ENCODE measurements at regions not wholly inside any gene's neighbourhood (a gene's known extent, or its start where the extent isn't known, plus 50 kb on each side); places are given as distances from the start of the nearest gene placed in this dataset.
A peak's percentile ranks its signal among the peaks of the same experiment; 100 is the strongest.
"Not testable (repeated sequence)": the region's sequence is repeated elsewhere in the genome, so short reads cannot be mapped to it uniquely, and the experiment has no call there.

GRCh38 chr9:41353026-41353425 is 163.9 kb upstream of the ZNG1F start:
- H3K4me1 ChIP-seq (ENCODE audit: control insufficient read depth, insufficient read depth, low read length); DNase-seq; H3K9me3 ChIP-seq (ENCODE audit: control insufficient read depth, low read length); H3K27ac ChIP-seq (ENCODE audit: low read length); intact Hi-C loops (cut with DNase I); H3K27me3 ChIP-seq (ENCODE audit: control insufficient read depth, insufficient read depth); ATAC-seq; H3K4me3 ChIP-seq (ENCODE audit: low read length): not testable (repeated sequence)
- 90% methylated on average over 15 of the region's 20 CpGs for WGBS

GRCh38 chr9:41352390-41352789 is 163.3 kb upstream of the ZNG1F start:
- ATAC-seq; intact Hi-C loops (cut with DNase I); H3K27ac ChIP-seq (ENCODE audit: low read length); H3K27me3 ChIP-seq (ENCODE audit: control insufficient read depth, insufficient read depth); H3K4me1 ChIP-seq (ENCODE audit: control insufficient read depth, insufficient read depth, low read length); H3K4me3 ChIP-seq (ENCODE audit: low read length); H3K9me3 ChIP-seq (ENCODE audit: control insufficient read depth, low read length): not testable (repeated sequence)
- DNase-seq, result peak in 2 of 3 donors; percentile 24 to 26
- WGBS, result 79% methylated on average over 16 of the region's 20 CpGs

- H3K4me1 ChIP-seq (ENCODE audit: control insufficient read depth, insufficient read depth, low read length); H3K4me3 ChIP-seq (ENCODE audit: low read length); H3K27me3 ChIP-seq (ENCODE audit: control insufficient read depth, insufficient read depth); H3K27ac ChIP-seq (ENCODE audit: low read length); H3K9me3 ChIP-seq (ENCODE audit: control insufficient read depth, low read length); intact Hi-C loops (cut with DNase I); ATAC-seq; DNase-seq: not testable (repeated sequence)
- 75% methylated on average over 2 of the region's 3 CpGs for WGBS
Observed at GRCh38 chr9:41347893-41348292, 158.8 kb upstream of the ZNG1F start.

- H3K4me1 ChIP-seq (ENCODE audit: control insufficient read depth, insufficient read depth, low read length); intact Hi-C loops (cut with DNase I); H3K9me3 ChIP-seq (ENCODE audit: control insufficient read depth, low read length); DNase-seq; ATAC-seq; H3K4me3 ChIP-seq (ENCODE audit: low read length); H3K27me3 ChIP-seq (ENCODE audit: control insufficient read depth, insufficient read depth); H3K27ac ChIP-seq (ENCODE audit: low read length): not testable (repeated sequence)
- WGBS, result 80% methylated on average over 2 of the region's 5 CpGs
Observed at GRCh38 chr9:41332562-41332961, 143.4 kb upstream of the ZNG1F start.

GRCh38 chr9:41321277-41321676 is 132.2 kb upstream of the ZNG1F start:
- no CpG with 5 or more reads among the region's 2 CpGs for WGBS
- H3K9me3 ChIP-seq (ENCODE audit: control insufficient read depth, low read length); H3K27ac ChIP-seq (ENCODE audit: low read length); H3K4me1 ChIP-seq (ENCODE audit: control insufficient read depth, insufficient read depth, low read length); DNase-seq; H3K4me3 ChIP-seq (ENCODE audit: low read length); intact Hi-C loops (cut with DNase I); ATAC-seq; H3K27me3 ChIP-seq (ENCODE audit: control insufficient read depth, insufficient read depth): not testable (repeated sequence)

GRCh38 chr9:41308953-41309352 is 119.8 kb upstream of the ZNG1F start:
- H3K4me1 ChIP-seq (ENCODE audit: control insufficient read depth, insufficient read depth, low read length); H3K9me3 ChIP-seq (ENCODE audit: control insufficient read depth, low read length); intact Hi-C loops (cut with DNase I); DNase-seq; H3K27me3 ChIP-seq (ENCODE audit: control insufficient read depth, insufficient read depth); H3K4me3 ChIP-seq (ENCODE audit: low read length); ATAC-seq; H3K27ac ChIP-seq (ENCODE audit: low read length): not testable (repeated sequence)
- 55% methylated on average over 6 of the region's 6 CpGs for WGBS

- H3K9me3 ChIP-seq (ENCODE audit: control insufficient read depth, low read length); H3K4me3 ChIP-seq (ENCODE audit: low read length); H3K27me3 ChIP-seq (ENCODE audit: control insufficient read depth, insufficient read depth); intact Hi-C loops (cut with DNase I); H3K4me1 ChIP-seq (ENCODE audit: control insufficient read depth, insufficient read depth, low read length); DNase-seq; ATAC-seq; H3K27ac ChIP-seq (ENCODE audit: low read length): not testable (repeated sequence)
- WGBS, result 93% methylated on average over 16 of the region's 16 CpGs
Observed at GRCh38 chr9:41285744-41286143, 96.6 kb upstream of the ZNG1F start.

GRCh38 chr9:41280299-41281238 is 91.5 kb upstream of the ZNG1F start:
- H3K9me3 ChIP-seq (ENCODE audit: control insufficient read depth, low read length); H3K27ac ChIP-seq (ENCODE audit: low read length); DNase-seq; H3K4me1 ChIP-seq (ENCODE audit: control insufficient read depth, insufficient read depth, low read length); H3K27me3 ChIP-seq (ENCODE audit: control insufficient read depth, insufficient read depth); intact Hi-C loops (cut with DNase I); H3K4me3 ChIP-seq (ENCODE audit: low read length): not testable (repeated sequence)
- ATAC-seq, result peak; percentile 54 to 65
- 57% methylated on average over 13 of the region's 31 CpGs for WGBS

- intact Hi-C loops (cut with DNase I), result not testable (repeated sequence)
- WGBS, result 73% methylated on average over 8 of the region's 13 CpGs
Observed at GRCh38 chr9:41279437-41279836, 90.3 kb upstream of the ZNG1F start.

GRCh38 chr9:41279033-41279432 is 89.9 kb upstream of the ZNG1F start:
- peak in 1 of 2 donors; percentile 33 for ATAC-seq
- H3K9me3 ChIP-seq (ENCODE audit: control insufficient read depth, low read length); H3K4me3 ChIP-seq (ENCODE audit: low read length); intact Hi-C loops (cut with DNase I); H3K27ac ChIP-seq (ENCODE audit: low read length); H3K4me1 ChIP-seq (ENCODE audit: control insufficient read depth, insufficient read depth, low read length); H3K27me3 ChIP-seq (ENCODE audit: control insufficient read depth, insufficient read depth): not testable (repeated sequence)
- DNase-seq, result peak in 1 of 3 donors; percentile 18
- WGBS, result 82% methylated on average over 4 of the region's 6 CpGs

More at GRCh38 chr9:41279437-41279836, 90.3 kb upstream of the ZNG1F start:
- ATAC-seq (peak in 1 of 2 donors; percentile 40), DNase-seq (peak in 2 of 3 donors; percentile 25 to 37)
- H3K9me3 ChIP-seq (ENCODE audit: control insufficient read depth, low read length); H3K27ac ChIP-seq (ENCODE audit: low read length); H3K4me3 ChIP-seq (ENCODE audit: low read length); H3K4me1 ChIP-seq (ENCODE audit: control insufficient read depth, insufficient read depth, low read length); H3K27me3 ChIP-seq (ENCODE audit: control insufficient read depth, insufficient read depth): not testable (repeated sequence)

- 6% methylated on average over 48 of the region's 59 CpGs for WGBS
- H3K9me3 ChIP-seq (ENCODE audit: control insufficient read depth, low read length); H3K27me3 ChIP-seq (ENCODE audit: control insufficient read depth, insufficient read depth); H3K4me1 ChIP-seq (ENCODE audit: control insufficient read depth, insufficient read depth, low read length); H3K27ac ChIP-seq (ENCODE audit: low read length); intact Hi-C loops (cut with DNase I): not testable (repeated sequence)
- peak; percentile 97 to 100 for ATAC-seq
- peak overlapping the region; percentile 22 for H3K4me3 ChIP-seq (ENCODE audit: low read length)
- DNase-seq, result peak; percentile 32 to 89 (median 88)
Observed at GRCh38 chr9:41273549-41274267, 84.6 kb upstream of the ZNG1F start.

All from right cardiac atrium (tissue), 5 donors.